HL-60/S4 treated with phorbol 12-myristate 13-acetate at 8.2 ng/mL for 4 days and 3 days (cell line): ENCODE measurements at regions not wholly inside any gene's neighbourhood (a gene's known extent, or its start where the extent isn't known, plus 50 kb on each side); places are given as distances from the start of the nearest gene placed in this dataset.

ENCODE experiments used
- in situ Hi-C: fragments of 300-500 bp; cut with MboI; formaldehyde crosslinking; loops from 2 replicates; pipeline ENCODE4 v1.15.0; 2022; ENCODE audit warnings: low sequenced_read_pairs

GRCh38 chr16:85971902-85972638 is 73.1 kb downstream of the IRF8 start:
- in situ Hi-C loops, result no loop called here

DNA sequence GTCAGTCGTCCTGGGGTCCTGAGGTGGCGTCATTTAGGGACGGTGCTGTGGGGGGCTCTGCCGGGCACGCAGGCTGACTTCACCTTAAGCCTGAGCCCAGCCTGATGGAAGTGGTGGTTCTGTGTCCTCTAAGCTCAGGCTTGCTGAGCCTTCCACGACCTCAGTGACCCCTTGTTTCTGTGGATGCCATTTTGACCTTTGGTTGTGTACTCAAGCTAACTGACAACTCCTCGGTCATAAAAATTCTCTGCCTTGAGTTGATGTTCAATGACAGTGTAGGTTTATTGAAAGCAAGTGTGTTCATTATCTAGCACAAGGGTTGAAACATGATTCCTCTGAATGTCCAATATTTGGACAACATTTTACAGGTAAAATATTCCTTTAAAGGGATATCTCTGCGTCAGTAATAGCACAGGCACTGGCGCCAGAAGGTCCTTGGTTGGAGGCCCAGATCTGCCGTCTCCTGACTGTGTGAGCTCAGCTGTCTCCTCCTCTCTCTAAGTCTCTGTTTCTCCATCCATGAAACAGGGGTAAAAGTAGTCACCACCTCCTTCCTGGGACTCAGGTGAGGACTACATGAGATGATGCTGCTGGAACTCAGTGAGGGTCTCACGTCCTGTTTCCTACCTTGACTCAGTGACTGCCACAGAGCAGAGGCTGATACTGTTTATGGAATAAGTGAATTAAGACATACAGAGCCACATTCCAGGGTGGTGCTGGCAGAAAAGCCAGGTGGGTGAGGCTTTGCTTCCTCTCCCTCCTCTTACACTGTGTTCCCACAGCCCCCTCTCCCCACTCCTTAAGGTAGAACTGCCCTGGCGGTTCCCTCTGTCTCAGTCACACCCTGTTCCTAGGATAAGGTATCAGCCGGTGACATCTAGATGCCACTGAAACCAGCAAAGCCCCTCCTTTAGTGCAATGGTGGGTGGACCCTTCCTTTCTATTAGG is 75.7 kb downstream of the IRF8 start:
- in situ Hi-C loops, result no loop called here

- in situ Hi-C loops, result no loop called here
Observed at GRCh38 chr16:85975451-85975981, 76.6 kb downstream of the IRF8 start.

GRCh38 chr16:85978291-85978775 is 79.4 kb downstream of the IRF8 start:
- in situ Hi-C loops, result no loop called here

GRCh38 chr16:85978976-85979375 is 80.0 kb downstream of the IRF8 start:
- in situ Hi-C loops, result no loop called here

DNA sequence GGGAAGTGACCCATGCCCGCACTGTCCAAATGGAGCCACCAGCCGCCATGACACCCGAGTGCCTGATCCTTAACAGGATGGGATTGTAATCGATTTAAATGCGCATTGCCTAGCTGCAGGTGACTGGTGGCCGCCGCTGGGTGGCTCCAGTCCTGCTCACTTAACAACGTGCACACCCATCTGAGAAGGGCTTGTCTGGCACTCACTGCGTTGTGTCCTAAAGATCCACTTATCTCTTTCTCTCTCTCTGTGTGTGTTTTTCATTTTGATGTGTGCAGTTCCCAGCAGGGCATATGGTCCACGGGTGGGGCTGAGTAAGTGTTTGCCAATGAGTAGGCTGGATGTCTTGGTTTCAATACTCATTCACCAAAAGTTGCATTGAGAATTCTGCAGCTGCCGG is 80.6 kb downstream of the IRF8 start:
- in situ Hi-C loops, result loop anchor here (10.0 kb wide), 1 partner anchor 155 kb away; no protein-coding TSS in a partner anchor

DNA sequence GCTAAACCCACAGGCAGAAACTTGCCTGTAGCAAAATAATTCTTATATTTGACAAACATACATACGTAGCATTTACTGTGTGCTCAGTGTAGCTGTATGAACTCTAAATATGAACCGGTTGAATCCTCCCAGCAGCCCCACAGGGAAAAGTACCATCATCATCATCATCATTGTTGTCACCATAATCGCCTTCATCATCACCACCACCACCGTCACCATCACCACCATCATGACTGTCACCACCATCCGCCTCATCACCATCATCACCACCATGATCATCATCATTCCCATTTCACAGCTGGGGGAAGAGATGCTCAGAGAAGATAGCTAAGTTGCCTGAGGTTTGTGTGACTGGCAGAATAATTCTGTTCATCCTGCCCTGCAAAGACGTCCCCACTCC is 81.7 kb downstream of the IRF8 start:
- in situ Hi-C loops, result loop anchor here (10.0 kb wide), 1 partner anchor 156 kb away; no protein-coding TSS in a partner anchor

GRCh38 chr16:85981826-85982562 is 83.0 kb downstream of the IRF8 start:
- in situ Hi-C loops, result loop anchor here (10.0 kb wide), 1 partner anchor 157 kb away; no protein-coding TSS in a partner anchor

- in situ Hi-C loops, result loop anchor here (10.0 kb wide), 1 partner anchor 158 kb away; no protein-coding TSS in a partner anchor
Observed at GRCh38 chr16:85982563-85982939, 83.6 kb downstream of the IRF8 start.

DNA sequence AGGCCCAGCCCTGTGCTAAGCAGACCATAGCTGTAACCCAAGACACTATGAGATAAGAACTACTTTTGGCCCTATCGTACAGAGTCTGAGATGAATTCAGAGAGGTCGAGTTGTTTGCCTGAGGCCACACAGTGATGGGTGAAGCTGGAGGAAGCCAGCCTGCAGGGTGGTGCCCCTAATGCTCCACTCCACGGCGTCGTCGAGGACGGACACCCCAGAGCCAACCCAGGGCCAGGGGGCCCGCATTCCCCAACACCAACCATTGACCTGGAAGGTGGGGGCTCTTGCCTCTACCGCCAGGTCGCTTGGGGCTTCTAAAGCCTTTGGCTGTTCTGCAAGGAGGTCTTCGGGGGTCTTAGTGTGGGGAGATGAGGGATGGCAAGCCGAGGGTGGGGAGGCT is 84.1 kb downstream of the IRF8 start:
- in situ Hi-C loops, result loop anchor here (10.0 kb wide), 1 partner anchor 158 kb away; no protein-coding TSS in a partner anchor

GRCh38 chr16:85983606-85984230 is 84.8 kb downstream of the IRF8 start:
- in situ Hi-C loops, result loop anchor here (10.0 kb wide), 1 partner anchor 159 kb away; no protein-coding TSS in a partner anchor

DNA sequence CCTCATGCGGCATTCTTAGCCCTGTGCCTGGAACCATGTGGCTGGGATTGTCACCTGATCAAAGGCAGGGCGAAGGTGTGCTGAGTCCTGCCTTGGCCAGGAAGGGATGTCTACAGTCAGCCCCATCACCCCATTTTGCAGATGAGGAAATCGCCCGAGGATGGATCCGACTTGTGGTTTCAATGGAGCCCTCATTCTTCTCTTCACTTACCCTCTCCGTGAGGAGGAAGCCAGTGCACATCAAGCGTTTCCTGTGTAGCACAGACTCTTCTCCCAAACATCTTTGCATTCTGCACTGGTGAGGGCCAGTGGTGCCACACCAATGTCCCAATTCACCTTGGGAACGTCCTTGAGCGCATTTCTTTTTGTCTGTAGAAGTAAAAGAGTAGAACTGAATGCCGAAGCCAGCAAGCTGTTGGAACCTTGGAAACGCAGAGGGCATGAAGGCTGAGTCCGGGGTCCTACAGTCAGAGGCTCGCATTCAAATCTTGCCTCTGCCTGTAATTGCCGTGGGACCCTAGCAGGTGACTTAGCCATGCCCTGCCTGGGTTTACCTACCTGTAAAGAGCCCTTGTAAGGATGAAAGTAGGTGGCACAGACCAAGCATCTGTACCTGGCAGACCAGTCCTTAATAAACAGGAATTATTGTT is 85.4 kb downstream of the IRF8 start:
- in situ Hi-C loops, result loop anchor here (10.0 kb wide), 1 partner anchor 160 kb away; no protein-coding TSS in a partner anchor

DNA sequence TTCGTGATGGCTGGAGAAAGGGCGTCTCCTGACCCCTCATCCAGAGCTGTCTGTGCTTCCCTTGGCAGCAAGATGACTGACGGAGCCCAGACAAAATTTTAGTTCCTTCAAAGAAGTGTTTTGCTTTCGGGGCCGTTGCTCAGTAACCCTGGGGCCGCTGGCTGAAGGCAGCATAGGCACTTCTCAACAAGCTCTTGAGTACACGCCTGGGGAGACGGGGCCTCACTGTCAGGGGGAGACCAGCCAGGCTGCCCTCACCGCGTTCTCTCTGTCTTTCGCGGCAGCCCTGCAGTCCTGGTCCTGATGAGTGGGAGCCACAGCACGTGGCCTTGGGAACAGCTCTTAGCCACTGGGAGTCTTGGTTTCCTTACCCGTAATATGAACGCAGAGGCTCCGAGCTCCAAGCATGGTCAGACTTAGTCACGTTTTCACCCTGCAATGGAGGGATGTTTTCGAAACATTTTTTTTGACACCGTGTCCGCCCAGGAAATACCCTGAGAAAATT is 86.0 kb downstream of the IRF8 start:
- in situ Hi-C loops, result loop anchor here (10.0 kb wide), 1 partner anchor 160 kb away; no protein-coding TSS in a partner anchor

GRCh38 chr16:85986931-85987749 is 88.2 kb downstream of the IRF8 start:
- in situ Hi-C loops, result loop anchor here (10.0 kb wide), 1 partner anchor 162 kb away; no protein-coding TSS in a partner anchor

GRCh38 chr16:85987750-85988078 is 88.8 kb downstream of the IRF8 start:
- in situ Hi-C loops, result loop anchor here (10.0 kb wide), 1 partner anchor 163 kb away; no protein-coding TSS in a partner anchor

- in situ Hi-C loops, result loop anchor here (10.0 kb wide), 1 partner anchor 164 kb away; no protein-coding TSS in a partner anchor
Observed at GRCh38 chr16:85988306-85988705, 89.3 kb downstream of the IRF8 start.

DNA sequence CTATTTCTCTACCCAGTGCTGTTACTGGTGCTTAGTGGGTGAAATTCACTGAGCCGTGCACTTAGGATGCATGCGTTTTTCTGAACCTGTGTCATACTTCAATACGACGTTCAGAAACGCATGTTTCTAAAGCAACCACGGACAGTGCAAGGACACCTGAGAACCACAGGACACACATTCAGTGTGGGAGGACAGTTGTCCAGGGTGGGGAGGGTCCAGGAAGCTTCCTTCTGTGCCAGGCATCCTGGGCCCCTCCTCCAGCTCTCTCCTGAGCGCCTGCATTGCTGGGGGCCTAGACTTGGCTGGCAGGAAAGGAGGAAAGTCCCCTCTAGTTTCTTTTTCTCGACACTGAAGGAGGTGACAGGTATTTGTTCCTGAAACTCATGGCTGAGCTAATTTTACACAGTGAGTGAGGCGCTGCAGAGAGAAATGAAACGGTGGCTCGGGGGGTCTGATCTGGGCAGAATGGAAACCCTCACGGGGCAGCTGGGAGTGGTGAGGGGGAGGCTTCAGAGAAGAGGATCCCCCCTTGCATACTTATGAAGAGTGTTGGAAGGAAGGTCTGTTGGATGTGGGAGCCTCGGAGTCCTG is 89.9 kb downstream of the IRF8 start:
- in situ Hi-C loops, result loop anchor here (10.0 kb wide), 1 partner anchor 164 kb away; no protein-coding TSS in a partner anchor

GRCh38 chr16:85989376-85989775 is 90.4 kb downstream of the IRF8 start:
- in situ Hi-C loops, result loop anchor here (10.0 kb wide), 1 partner anchor 165 kb away; no protein-coding TSS in a partner anchor
